Bronchial epithelial cell (primary cell): ENCODE measurements at regions not wholly inside any gene's neighbourhood (a gene's known extent, or its start where the extent isn't known, plus 50 kb on each side); places are given as distances from the start of the nearest gene placed in this dataset.

Experiments
- DNase-seq: peaks from one replicate; pipeline ENCODE4 v3.0.0-alpha.2; 2010; ENCODE audit warnings: low read depth
- FAIRE-seq: peaks from 2 replicates; lab custom pipeline; 2011; peaks lifted over from hg19 to GRCh38; lab: Jason Lieb, UNC
- H3K27me3 ChIP-seq: 2 replicates; pipeline ENCODE4 v1.5.1; 2011; ENCODE audit warnings: low read length; ENCODE audit not compliant: control insufficient read depth, insufficient read depth
- H3K36me3 ChIP-seq: 2 replicates; pipeline ENCODE4 v1.5.1; 2011; ENCODE audit warnings: low read length; ENCODE audit not compliant: control insufficient read depth, insufficient read depth
- H3K4me3 ChIP-seq: 2 replicates; pipeline ENCODE4 v1.5.1; 2011; ENCODE audit warnings: mild to moderate bottlenecking, low read depth, low read length, control low read depth
- TF ChIP-seq, protein P1 (sequence below): IDR thresholded peaks from 2 replicates; pipeline ENCODE4 v1.5.1; 2011; ENCODE audit warnings: mild to moderate bottlenecking, moderate library complexity, low read length, control low read depth, inconsistent platforms; ENCODE audit not compliant: insufficient read depth, severe bottlenecking

- no peaks in the 10 kb centered on the region for H3K36me3 ChIP-seq
- no peaks in the 10 kb centered on the region for H3K27me3 ChIP-seq
- no peak for DNase-seq
- FAIRE-seq = no peak
- TF ChIP-seq, protein P1, sequence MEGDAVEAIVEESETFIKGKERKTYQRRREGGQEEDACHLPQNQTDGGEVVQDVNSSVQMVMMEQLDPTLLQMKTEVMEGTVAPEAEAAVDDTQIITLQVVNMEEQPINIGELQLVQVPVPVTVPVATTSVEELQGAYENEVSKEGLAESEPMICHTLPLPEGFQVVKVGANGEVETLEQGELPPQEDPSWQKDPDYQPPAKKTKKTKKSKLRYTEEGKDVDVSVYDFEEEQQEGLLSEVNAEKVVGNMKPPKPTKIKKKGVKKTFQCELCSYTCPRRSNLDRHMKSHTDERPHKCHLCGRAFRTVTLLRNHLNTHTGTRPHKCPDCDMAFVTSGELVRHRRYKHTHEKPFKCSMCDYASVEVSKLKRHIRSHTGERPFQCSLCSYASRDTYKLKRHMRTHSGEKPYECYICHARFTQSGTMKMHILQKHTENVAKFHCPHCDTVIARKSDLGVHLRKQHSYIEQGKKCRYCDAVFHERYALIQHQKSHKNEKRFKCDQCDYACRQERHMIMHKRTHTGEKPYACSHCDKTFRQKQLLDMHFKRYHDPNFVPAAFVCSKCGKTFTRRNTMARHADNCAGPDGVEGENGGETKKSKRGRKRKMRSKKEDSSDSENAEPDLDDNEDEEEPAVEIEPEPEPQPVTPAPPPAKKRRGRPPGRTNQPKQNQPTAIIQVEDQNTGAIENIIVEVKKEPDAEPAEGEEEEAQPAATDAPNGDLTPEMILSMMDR = no peak
- H3K4me3 ChIP-seq = no peak overlapping the region
Observed at GRCh38 chr18:7169601-7170000, 52.0 kb upstream of the LAMA1 start.

- H3K27me3 ChIP-seq = no peaks in the 10 kb centered on the region
- no peak for FAIRE-seq
- no peak overlapping the region for H3K4me3 ChIP-seq
Observed at GRCh38 chr18:7168408-7168807, 50.8 kb upstream of the LAMA1 start.

More at GRCh38 chr18:7168408-7168807, 50.8 kb upstream of the LAMA1 start:
- no peak for DNase-seq
- TF ChIP-seq, protein P1 = no peak
- H3K36me3 ChIP-seq = no peaks in the 10 kb centered on the region
